ENCODE measurements at regions not wholly inside any gene's neighbourhood (a gene's known extent, or its start where the extent isn't known, plus 50 kb on each side); places are given as distances from the start of the nearest gene placed in this dataset.

GRCh38 chrX:13102636-13103035, 58.2 kb upstream of the FAM9C start:
- no peak for DNase-seq (ENCODE audit: low read depth)

DNA sequence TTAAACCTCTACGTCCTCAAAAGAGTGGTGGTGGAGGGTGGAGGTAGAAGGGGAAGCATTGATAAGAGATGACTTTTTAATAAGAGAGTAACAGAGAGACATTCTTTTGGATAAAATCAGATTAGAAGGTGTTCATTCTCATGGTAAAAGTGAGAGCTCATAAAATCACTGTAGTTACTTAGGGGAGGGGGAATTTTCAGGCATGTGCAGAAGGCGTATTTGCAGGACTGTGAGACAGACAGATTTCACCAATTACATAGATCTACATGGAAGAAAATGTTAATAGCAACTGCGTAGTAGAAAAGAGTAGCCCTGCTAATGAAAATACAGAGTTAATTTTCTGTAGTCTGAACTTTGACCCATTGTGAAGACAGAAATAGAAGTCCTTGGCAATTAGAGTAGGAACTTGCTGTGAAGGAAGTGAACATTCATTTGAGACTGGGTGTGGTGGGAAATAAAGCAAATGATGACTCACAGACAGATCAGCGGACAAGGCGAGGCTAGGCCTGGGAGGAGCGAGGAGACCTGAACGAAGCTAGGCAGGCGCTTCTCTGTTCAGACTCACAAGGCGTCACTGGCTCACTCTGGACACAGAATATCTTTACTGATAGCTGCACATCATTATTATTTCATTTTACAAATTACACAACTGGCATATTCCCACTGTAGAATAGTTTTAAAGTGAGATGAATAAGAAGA, 57.2 kb upstream of the FAM9C start:
- DNase-seq (ENCODE audit: low read depth), result peak; percentile 93

GRCh38 chrX:13099121-13099520, 54.7 kb upstream of the FAM9C start:
- DNase-seq (ENCODE audit: low read depth), result no peak

DNA sequence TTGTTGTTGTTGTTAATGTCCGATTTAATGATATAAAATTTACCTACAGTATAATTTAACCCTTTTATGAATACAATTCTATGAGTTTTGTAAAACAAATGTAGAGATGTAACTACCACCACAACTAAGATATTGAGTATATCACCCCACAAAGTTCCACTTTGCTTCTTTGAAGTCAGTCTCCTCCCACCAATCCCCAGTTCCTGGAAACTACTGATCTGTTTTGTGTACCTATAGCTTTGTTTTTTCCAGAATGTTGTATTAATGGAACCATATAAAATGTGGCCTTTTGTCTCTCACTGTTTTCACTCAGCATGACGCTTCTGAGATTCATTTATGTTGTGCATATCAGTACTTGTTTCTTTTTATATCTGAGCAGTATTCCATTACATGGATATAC, 52.3 kb upstream of the FAM9C start:
- DNase-seq (ENCODE audit: low read depth), result no peak

- no peak for DNase-seq (ENCODE audit: low read depth)
Measured at GRCh38 chrX:13094828-13095341, 50.5 kb upstream of the FAM9C start.

DNA sequence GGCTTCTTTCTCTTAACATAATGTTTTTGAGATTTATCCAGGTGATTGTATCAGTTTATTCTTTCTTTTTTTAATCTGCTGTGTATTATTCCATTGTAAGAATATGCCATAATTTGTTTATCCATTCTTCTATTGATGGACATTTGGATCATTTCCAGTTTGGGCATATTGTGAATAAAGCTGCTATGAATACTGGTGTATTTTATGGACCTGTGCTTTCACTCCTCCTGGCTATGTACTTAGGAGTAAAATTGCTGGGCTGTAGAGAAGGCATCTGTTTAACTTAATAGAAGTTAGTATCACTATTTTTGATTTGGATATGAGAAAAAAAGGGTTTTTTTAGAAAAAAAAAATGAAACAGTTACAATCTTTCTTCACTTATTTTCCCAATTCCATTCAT, 50.0 kb upstream of the FAM9C start:
- no peak for DNase-seq (ENCODE audit: low read depth)

All from renal cortical epithelial cell (primary cell).